Colonic mucosa (tissue), 4 donors: ENCODE measurements at regions not wholly inside any gene's neighbourhood (a gene's known extent, or its start where the extent isn't known, plus 50 kb on each side); places are given as distances from the start of the nearest gene placed in this dataset.

Experiments used
- DNase-seq: peaks from one replicate; pipeline ENCODE4 v3.0.0-alpha.2; 2020
- H3K27ac ChIP-seq: fragments of 200-600 bp; one replicate; pipeline ENCODE4 v1.8.0; 2021
- H3K27me3 ChIP-seq: fragments of 200-600 bp; one replicate; pipeline ENCODE4 v1.8.0; 2021
- H3K36me3 ChIP-seq: fragments of 200-600 bp; one replicate; pipeline ENCODE4 v1.8.0; 2021
- H3K4me1 ChIP-seq: fragments of 200-600 bp; one replicate; pipeline ENCODE4 v1.8.0; 2021; ENCODE audit warnings: mild to moderate bottlenecking
- H3K4me3 ChIP-seq: fragments of 200-600 bp; one replicate; pipeline ENCODE4 v1.8.0; 2021
- H3K9ac ChIP-seq, 2 donors: one replicate each; pipeline ENCODE4 v1.7.0; 2013; ENCODE audit warnings: control low read depth in 2 of 2, low read depth in 2 of 2, low read length in 2 of 2
- H3K9me3 ChIP-seq: fragments of 200-600 bp; one replicate; pipeline ENCODE4 v1.8.0; 2021
- CTCF ChIP-seq: fragments of 200-600 bp; IDR thresholded peaks from one replicate; pipeline ENCODE4 v1.8.0; 2022; ENCODE audit warnings: antibody characterized with exemption, mild to moderate bottlenecking
- intact Hi-C: fragments of 100-400 bp; cut with DNase I; formaldehyde crosslinking; loops from one replicate; pipeline ENCODE4 v1.14.1; 2022
- donor health status: healthy.
- donor health status: DM: no; HTN: no; CAD: no.
- donor health status: DM: no; HTN: no; CAD: no.

- Histone ChIP-seq H3K4me1 (no peaks in the 10 kb centered on the region), H3K27ac (no peak overlapping the region), H3K9ac (no peak overlapping the region), H3K36me3 (no peaks in the 10 kb centered on the region), H3K9me3 (no peaks in the 10 kb centered on the region), H3K4me3 (no peak overlapping the region), H3K27me3 (no peaks in the 10 kb centered on the region)
- TF ChIP-seq CTCF: no peak
- DNase-seq: no peak
- intact Hi-C loops: no loop called here
Observed at GRCh38 chr2:129456691-129457090, 522.8 kb upstream of the RAB6C start.

- no peak for DNase-seq
- intact Hi-C loops: no loop called here
- Histone ChIP-seq H3K27ac (no peak overlapping the region), H3K9me3 (no peaks in the 10 kb centered on the region), H3K27me3 (no peaks in the 10 kb centered on the region), H3K4me3 (no peak overlapping the region), H3K9ac (no peak overlapping the region), H3K36me3 (no peaks in the 10 kb centered on the region), H3K4me1 (no peaks in the 10 kb centered on the region)
- TF ChIP-seq CTCF: no peak
Observed at GRCh38 chr2:129457277-129457818, 522.1 kb upstream of the RAB6C start.

- Histone ChIP-seq H3K27ac (no peak overlapping the region), H3K4me3 (no peak overlapping the region), H3K36me3 (no peaks in the 10 kb centered on the region), H3K27me3 (no peaks in the 10 kb centered on the region), H3K4me1 (no peaks in the 10 kb centered on the region), H3K9me3 (no peaks in the 10 kb centered on the region), H3K9ac (no peak overlapping the region)
- DNase-seq: no peak
- intact Hi-C loops: no loop called here
- no peak for TF ChIP-seq CTCF
Observed at GRCh38 chr2:129458006-129458405, 521.5 kb upstream of the RAB6C start.

- Histone ChIP-seq H3K36me3 (no peaks in the 10 kb centered on the region), H3K27ac (no peak overlapping the region), H3K27me3 (no peaks in the 10 kb centered on the region), H3K9me3 (no peaks in the 10 kb centered on the region), H3K4me3 (no peak overlapping the region), H3K4me1 (no peaks in the 10 kb centered on the region), H3K9ac (no peak overlapping the region)
- TF ChIP-seq CTCF: no peak
- intact Hi-C loops: no loop called here
- DNase-seq: no peak
Observed at GRCh38 chr2:129458436-129458835, 521.0 kb upstream of the RAB6C start.

- TF ChIP-seq CTCF: no peak
- no peak for DNase-seq
- H3K9me3 ChIP-seq: no peaks in the 10 kb centered on the region
- H3K36me3 ChIP-seq: no peaks in the 10 kb centered on the region
- H3K27me3 ChIP-seq: no peaks in the 10 kb centered on the region
- H3K9ac ChIP-seq: no peak overlapping the region
- intact Hi-C loops: no loop called here
- H3K4me3 ChIP-seq: no peak overlapping the region
- no peak overlapping the region for H3K27ac ChIP-seq
- no peaks in the 10 kb centered on the region for H3K4me1 ChIP-seq
Observed at GRCh38 chr2:129459200-129459876, 520.1 kb upstream of the RAB6C start.
